SK-N-SH treated with all-trans-retinoic acid at 6 μM for 48 hours (cell line): ENCODE measurements at regions not wholly inside any gene's neighbourhood (a gene's known extent, or its start where the extent isn't known, plus 50 kb on each side); places are given as distances from the start of the nearest gene placed in this dataset.

Experiments
- ESRRG ChIP-seq: fragments of 250-450 bp; sonication (Bioruptor Pico); IDR thresholded peaks from 2 replicates; pipeline ENCODE4 v1.6.1; 2021; ENCODE audit warnings: mild to moderate bottlenecking
- ZNF70 ChIP-seq: fragments of 450-650 bp; formaldehyde crosslinking; IDR thresholded peaks from 2 replicates; pipeline ENCODE4 v1.5.0; 2020; ENCODE audit warnings: mild to moderate bottlenecking, moderate library complexity

DNA sequence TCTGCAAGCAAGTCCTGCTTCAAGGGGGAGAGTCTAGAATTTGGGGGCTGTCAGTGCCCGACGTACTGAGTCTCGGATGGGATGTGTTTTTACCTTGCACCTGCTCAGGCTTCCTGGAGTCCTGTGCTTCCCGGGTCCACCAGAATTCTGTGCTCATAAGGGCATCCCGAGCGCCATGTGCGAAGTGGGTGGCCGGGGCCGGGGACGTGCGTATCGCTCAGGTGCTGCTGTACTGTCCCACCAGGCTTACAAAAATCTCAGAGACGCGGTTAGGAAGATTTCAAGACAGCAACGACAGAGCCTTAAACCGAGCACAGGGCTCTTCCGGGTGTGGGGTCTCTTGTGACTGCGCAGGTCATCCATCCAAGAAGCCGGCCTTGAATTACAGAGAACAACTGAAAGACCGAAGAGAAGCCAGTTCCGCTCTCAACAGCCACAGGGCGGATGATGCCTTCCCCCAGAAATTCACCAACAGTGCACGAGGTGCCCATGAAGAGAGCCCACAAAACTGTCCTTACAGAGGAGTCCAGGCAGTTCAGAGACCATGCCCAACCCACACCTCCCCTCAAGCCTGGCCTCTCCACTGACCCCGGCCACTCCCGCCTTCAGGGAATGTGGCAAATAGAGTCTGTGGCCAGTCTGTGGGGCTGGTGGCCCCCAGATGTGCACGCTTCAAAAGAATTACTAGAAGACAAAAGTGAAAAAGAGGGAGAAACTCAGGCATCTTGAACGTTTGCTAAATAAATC, 104.7 kb downstream of the PXDC1 start:
- TF ChIP-seq ESRRG (no peak), ZNF70 (no peak)
